GM12878 (cell line): ENCODE measurements at regions not wholly inside any gene's neighbourhood (a gene's known extent, or its start where the extent isn't known, plus 50 kb on each side); places are given as distances from the start of the nearest gene placed in this dataset.

Experiments used
- ATAC-seq: fragments of 200-7000 bp; cut with Tn5 transposase; 3 replicates; pipeline ENCODE4 v1.9.1; 2020; ENCODE audit warnings: mild to moderate bottlenecking, moderate library complexity
- BruUV-seq: library from RNA; stranded (reverse); fragments of 400-500 nt; replicated peaks from 2 replicates; lab custom pipeline; 2021; lab: Mats Ljungman, UMichigan
- CTCF ChIA-PET: fragments of 300-600 bp; sonication (Branson Sonifier 250); formaldehyde crosslinking; extraction: SDS; loops from one replicate; lab custom pipeline; 2021; ENCODE audit warnings: inconsistent platforms; lab: Yijun Ruan, JAX
- POLR2A ChIA-PET: fragments of 350-600 bp; formaldehyde crosslinking; extraction: SDS; loops from one replicate; lab custom pipeline; 2021; ENCODE audit warnings: inconsistent platforms; lab: Charles Lee
- RAD21 ChIA-PET: fragments of 300-600 bp; sonication (Branson Sonifier 250); formaldehyde crosslinking; loops from one replicate; lab custom pipeline; 2023; ENCODE audit warnings: antibody characterized with exemption; ENCODE audit not compliant: unreplicated experiment; lab: Charles Lee
- SMC1A ChIA-PET: fragments of 300-600 bp; sonication (Branson Sonifier 250); formaldehyde crosslinking; loops from one replicate; lab custom pipeline; 2023; ENCODE audit not compliant: unreplicated experiment, uncharacterized antibody; lab: Charles Lee
- DNase-seq: peaks from one replicate; pipeline ENCODE4 v3.0.0-alpha.2; 2011; ENCODE audit warnings: low read depth, low spot score
- FAIRE-seq: peaks from 3 replicates; lab custom pipeline; 2011; peaks lifted over from hg19 to GRCh38; lab: Jason Lieb, UNC
- H2AFZ ChIP-seq: 2 replicates; pipeline ENCODE4 v1.6.0; 2011; ENCODE audit warnings: low read depth, low read length, control low read depth; ENCODE audit not compliant: control insufficient read depth
- H3K27ac ChIP-seq: 2 replicates; pipeline ENCODE4 v1.5.1; 2011; ENCODE audit warnings: control low read depth; ENCODE audit not compliant: control insufficient read depth, insufficient read depth
- H3K27me3 ChIP-seq, 2 experiments: replicated peaks in 1 of 2; 2 replicates each; pipeline versions ENCODE4 v1.6.0 to v1.6.1; 2011; ENCODE audit warnings: low read length in 1 of 2; ENCODE audit not compliant: control insufficient read depth in 2 of 2, insufficient read depth in 2 of 2
- H3K36me3 ChIP-seq, 2 experiments: 2 replicates each; pipeline ENCODE4 v1.5.1; 2011; ENCODE audit warnings: low read length in 1 of 2; ENCODE audit not compliant: control insufficient read depth in 2 of 2, insufficient read depth in 2 of 2
- H3K4me1 ChIP-seq: 2 replicates; pipeline ENCODE4 v1.6.1; 2011; ENCODE audit warnings: mild to moderate bottlenecking, low read length, moderate library complexity, mixed read lengths; ENCODE audit not compliant: control insufficient read depth, insufficient read depth
- H3K4me2 ChIP-seq: 2 replicates; pipeline ENCODE4 v1.6.0; 2011; ENCODE audit warnings: control low read depth; ENCODE audit not compliant: control insufficient read depth, insufficient read depth
- H3K4me3 ChIP-seq: fragments of 200-600 bp; sonication (generic); 2 replicates; pipeline ENCODE4 v1.5.1; 2016
- H3K79me2 ChIP-seq: 2 replicates; pipeline ENCODE4 v1.6.0; 2011; ENCODE audit warnings: low read length; ENCODE audit not compliant: control insufficient read depth, insufficient read depth
- H3K9ac ChIP-seq: 2 replicates; pipeline ENCODE4 v1.8.0; 2011; ENCODE audit warnings: low read length, control low read depth, mixed read lengths; ENCODE audit not compliant: control insufficient read depth, insufficient read depth
- H3K9me3 ChIP-seq: replicated peaks from 3 replicates; pipeline ENCODE4 v1.5.1; 2011; ENCODE audit warnings: mild to moderate bottlenecking, low read length; ENCODE audit not compliant: control insufficient read depth, insufficient read depth
- H4K20me1 ChIP-seq: 2 replicates; pipeline ENCODE4 v1.6.0; 2011; ENCODE audit not compliant: control insufficient read depth, insufficient read depth
- ATF7 ChIP-seq: fragments of 450-650 bp; IDR thresholded peaks from 2 replicates; pipeline ENCODE4 v1.6.1; 2016; ENCODE audit warnings: low read depth, mild to moderate bottlenecking
- BHLHE40 ChIP-seq, 2 experiments: fragments of 450-650 bp in 1 of 2; IDR thresholded peaks; 2 replicates each; pipeline ENCODE4 v1.6.1; 2011 to 2017; ENCODE audit warnings: low read depth in 2 of 2, borderline replicate concordance in 1 of 2, improper control_type of control experiment in 1 of 2, low read length in 1 of 2, mild to moderate bottlenecking in 1 of 2
- CEBPB ChIP-seq, 2 experiments: fragments of 150-350 bp in 1 of 2; IDR thresholded peaks; 2 replicates each; pipeline ENCODE4 v1.6.1; 2012 to 2014; ENCODE audit warnings: low read depth in 2 of 2, low read length in 2 of 2, borderline replicate concordance in 1 of 2, inconsistent platforms in 1 of 2
- ETV6 ChIP-seq, 2 experiments: fragments of 450-650 bp in 1 of 2; IDR thresholded peaks in 1 of 2; conservative IDR thresholded peaks in 1 of 2; 2 replicates each; pipeline ENCODE4 v1.6.1; 2014; ENCODE audit warnings: antibody characterized with exemption in 1 of 2, borderline replicate concordance in 1 of 2, low read depth in 1 of 2, mild to moderate bottlenecking in 1 of 2, moderate library complexity in 1 of 2
- GATAD2B ChIP-seq: fragments of 450-650 bp; conservative IDR thresholded peaks from 2 replicates; pipeline ENCODE4 v1.6.1; 2017; ENCODE audit warnings: low read depth, mild to moderate bottlenecking, moderate library complexity
- MTA3 ChIP-seq: IDR thresholded peaks from 2 replicates; pipeline ENCODE4 v1.6.1; 2012; ENCODE audit warnings: low read length, inconsistent platforms, borderline replicate concordance
- POLR2A ChIP-seq: IDR thresholded peaks from 2 replicates; pipeline ENCODE4 v1.6.1; 2011; ENCODE audit warnings: low read depth, mild to moderate bottlenecking, low read length
- YBX1 ChIP-seq: fragments of 450-650 bp; IDR thresholded peaks from 2 replicates; pipeline ENCODE4 v1.6.1; 2016; ENCODE audit warnings: antibody characterized with exemption
- WGBS: methylation state at CpG from one replicate; pipeline ENCODE4 v1.1.6; 2016; ENCODE audit warnings: low lambda C conversion rate; ENCODE audit not compliant: insufficient replicate concordance, insufficient coverage; ENCODE audit errors: missing lambda C conversion rate; 5-methylcytosine and 5-hydroxymethylcytosine counted together
- in situ Hi-C: fragments of 300-500 bp; cut with MboI; formaldehyde crosslinking; loops from 9 replicates; pipeline ENCODE4 v1.14.3; 2018; ENCODE audit warnings: mixed read lengths
- intact Hi-C: fragments of 100-400 bp; cut with micrococcal nuclease; formaldehyde crosslinking; loops from one replicate; pipeline ENCODE4 v1.14.2; 2022; ENCODE audit not compliant: unreplicated experiment
- TF ChIP-seq, protein P1 (sequence below): IDR thresholded peaks from 2 replicates; pipeline ENCODE4 v1.6.1; 2011; ENCODE audit warnings: borderline replicate concordance, low read depth, mild to moderate bottlenecking, moderate library complexity, mixed read lengths, low read length; ENCODE audit not compliant: insufficient read depth; ENCODE audit errors: extremely low read length
- TF ChIP-seq, protein P2 (sequence below): fragments of 450-650 bp; IDR thresholded peaks from 2 replicates; pipeline ENCODE4 v1.6.1; 2017; ENCODE audit warnings: borderline replicate concordance
- TF ChIP-seq, protein P3 (sequence below): fragments of 450-650 bp; conservative IDR thresholded peaks from 2 replicates; pipeline ENCODE4 v1.6.1; 2017; ENCODE audit warnings: mild to moderate bottlenecking, moderate library complexity
- TF ChIP-seq, protein P4 (sequence below): fragments of 150-350 bp; IDR thresholded peaks from 2 replicates; pipeline ENCODE4 v1.6.1; 2016; ENCODE audit warnings: low read depth, low read length

DNA sequence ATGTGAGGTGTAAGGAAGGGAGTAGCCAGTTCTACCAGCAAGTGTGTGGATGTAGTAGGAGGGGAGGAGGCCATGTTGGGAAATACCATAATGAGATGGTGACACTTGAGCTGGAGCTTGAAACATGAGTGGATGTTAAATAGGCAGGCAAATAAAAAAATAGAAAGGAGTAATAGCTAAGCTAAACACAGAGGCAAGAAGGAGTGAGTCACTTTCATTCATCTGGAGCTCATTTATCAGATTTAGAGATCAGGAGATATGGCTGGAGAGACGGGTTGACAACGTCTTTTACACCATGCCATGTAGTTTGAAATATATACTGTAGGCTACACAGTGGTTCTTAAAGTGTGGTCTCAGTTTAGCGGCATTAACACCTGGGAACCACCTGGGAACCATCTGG lies 390.5 kb downstream of the DIPK2A start:
- H2AFZ ChIP-seq = no peak overlapping the region
- TF ChIP-seq, protein P1, sequence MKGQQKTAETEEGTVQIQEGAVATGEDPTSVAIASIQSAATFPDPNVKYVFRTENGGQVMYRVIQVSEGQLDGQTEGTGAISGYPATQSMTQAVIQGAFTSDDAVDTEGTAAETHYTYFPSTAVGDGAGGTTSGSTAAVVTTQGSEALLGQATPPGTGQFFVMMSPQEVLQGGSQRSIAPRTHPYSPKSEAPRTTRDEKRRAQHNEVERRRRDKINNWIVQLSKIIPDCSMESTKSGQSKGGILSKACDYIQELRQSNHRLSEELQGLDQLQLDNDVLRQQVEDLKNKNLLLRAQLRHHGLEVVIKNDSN = no peak
- TF ChIP-seq ATF7 (no peak), CEBPB (IDR thresholded peaks at IDR 0.05; ENCODE audit: borderline replicate concordance in 1 of 2, low read depth in 2 of 2, low read length in 2 of 2) (no peak), GATAD2B (no peak), ETV6 (conservative IDR thresholded peaks at IDR 0.05 in 1 of 2, IDR thresholded peaks at IDR 0.05 in 1 of 2; ENCODE audit: borderline replicate concordance in 1 of 2, low read depth in 1 of 2) (no peak), POLR2A (no peak), YBX1 (no peak), MTA3 (no peak), BHLHE40 (IDR thresholded peaks at IDR 0.05; ENCODE audit: borderline replicate concordance in 1 of 2, low read depth in 2 of 2, low read length in 1 of 2) (no peak)
- TF ChIP-seq, protein P2, sequence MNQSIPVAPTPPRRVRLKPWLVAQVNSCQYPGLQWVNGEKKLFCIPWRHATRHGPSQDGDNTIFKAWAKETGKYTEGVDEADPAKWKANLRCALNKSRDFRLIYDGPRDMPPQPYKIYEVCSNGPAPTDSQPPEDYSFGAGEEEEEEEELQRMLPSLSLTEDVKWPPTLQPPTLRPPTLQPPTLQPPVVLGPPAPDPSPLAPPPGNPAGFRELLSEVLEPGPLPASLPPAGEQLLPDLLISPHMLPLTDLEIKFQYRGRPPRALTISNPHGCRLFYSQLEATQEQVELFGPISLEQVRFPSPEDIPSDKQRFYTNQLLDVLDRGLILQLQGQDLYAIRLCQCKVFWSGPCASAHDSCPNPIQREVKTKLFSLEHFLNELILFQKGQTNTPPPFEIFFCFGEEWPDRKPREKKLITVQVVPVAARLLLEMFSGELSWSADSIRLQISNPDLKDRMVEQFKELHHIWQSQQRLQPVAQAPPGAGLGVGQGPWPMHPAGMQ = no peak
- TF ChIP-seq, protein P3, sequence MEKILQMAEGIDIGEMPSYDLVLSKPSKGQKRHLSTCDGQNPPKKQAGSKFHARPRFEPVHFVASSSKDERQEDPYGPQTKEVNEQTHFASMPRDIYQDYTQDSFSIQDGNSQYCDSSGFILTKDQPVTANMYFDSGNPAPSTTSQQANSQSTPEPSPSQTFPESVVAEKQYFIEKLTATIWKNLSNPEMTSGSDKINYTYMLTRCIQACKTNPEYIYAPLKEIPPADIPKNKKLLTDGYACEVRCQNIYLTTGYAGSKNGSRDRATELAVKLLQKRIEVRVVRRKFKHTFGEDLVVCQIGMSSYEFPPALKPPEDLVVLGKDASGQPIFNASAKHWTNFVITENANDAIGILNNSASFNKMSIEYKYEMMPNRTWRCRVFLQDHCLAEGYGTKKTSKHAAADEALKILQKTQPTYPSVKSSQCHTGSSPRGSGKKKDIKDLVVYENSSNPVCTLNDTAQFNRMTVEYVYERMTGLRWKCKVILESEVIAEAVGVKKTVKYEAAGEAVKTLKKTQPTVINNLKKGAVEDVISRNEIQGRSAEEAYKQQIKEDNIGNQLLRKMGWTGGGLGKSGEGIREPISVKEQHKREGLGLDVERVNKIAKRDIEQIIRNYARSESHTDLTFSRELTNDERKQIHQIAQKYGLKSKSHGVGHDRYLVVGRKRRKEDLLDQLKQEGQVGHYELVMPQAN = no peak
- TF ChIP-seq, protein P4, sequence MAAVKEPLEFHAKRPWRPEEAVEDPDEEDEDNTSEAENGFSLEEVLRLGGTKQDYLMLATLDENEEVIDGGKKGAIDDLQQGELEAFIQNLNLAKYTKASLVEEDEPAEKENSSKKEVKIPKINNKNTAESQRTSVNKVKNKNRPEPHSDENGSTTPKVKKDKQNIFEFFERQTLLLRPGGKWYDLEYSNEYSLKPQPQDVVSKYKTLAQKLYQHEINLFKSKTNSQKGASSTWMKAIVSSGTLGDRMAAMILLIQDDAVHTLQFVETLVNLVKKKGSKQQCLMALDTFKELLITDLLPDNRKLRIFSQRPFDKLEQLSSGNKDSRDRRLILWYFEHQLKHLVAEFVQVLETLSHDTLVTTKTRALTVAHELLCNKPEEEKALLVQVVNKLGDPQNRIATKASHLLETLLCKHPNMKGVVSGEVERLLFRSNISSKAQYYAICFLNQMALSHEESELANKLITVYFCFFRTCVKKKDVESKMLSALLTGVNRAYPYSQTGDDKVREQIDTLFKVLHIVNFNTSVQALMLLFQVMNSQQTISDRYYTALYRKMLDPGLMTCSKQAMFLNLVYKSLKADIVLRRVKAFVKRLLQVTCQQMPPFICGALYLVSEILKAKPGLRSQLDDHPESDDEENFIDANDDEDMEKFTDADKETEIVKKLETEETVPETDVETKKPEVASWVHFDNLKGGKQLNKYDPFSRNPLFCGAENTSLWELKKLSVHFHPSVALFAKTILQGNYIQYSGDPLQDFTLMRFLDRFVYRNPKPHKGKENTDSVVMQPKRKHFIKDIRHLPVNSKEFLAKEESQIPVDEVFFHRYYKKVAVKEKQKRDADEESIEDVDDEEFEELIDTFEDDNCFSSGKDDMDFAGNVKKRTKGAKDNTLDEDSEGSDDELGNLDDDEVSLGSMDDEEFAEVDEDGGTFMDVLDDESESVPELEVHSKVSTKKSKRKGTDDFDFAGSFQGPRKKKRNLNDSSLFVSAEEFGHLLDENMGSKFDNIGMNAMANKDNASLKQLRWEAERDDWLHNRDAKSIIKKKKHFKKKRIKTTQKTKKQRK = no peak
- no TSS peak for BruUV-seq
- CTCF ChIA-PET = no interaction called here
- no peaks in the 10 kb centered on the region for H3K36me3 ChIP-seq
- SMC1A ChIA-PET = interaction anchor here (0.5 kb wide), 1 partner anchor 85 kb away, joined by 3 read pairs; no protein-coding TSS in a partner anchor
- ATAC-seq (no peak), FAIRE-seq (no peak), DNase-seq (no peak)
- 65% methylated on average over 3 of the region's 3 CpGs for WGBS
- H3K9ac ChIP-seq = no peak overlapping the region
- no peak overlapping the region for H3K27ac ChIP-seq
- no peaks in the 10 kb centered on the region; the same call in 2 of the 3 replicates for H3K9me3 ChIP-seq
- intact Hi-C loops (no loop called here), in situ Hi-C loops (no loop called here)
- no peaks in the 10 kb centered on the region for H3K27me3 ChIP-seq
- POLR2A ChIA-PET = no interaction called here
- RAD21 ChIA-PET = no interaction called here
- H3K4me1 ChIP-seq = no peaks in the 10 kb centered on the region
- no peak overlapping the region for H3K4me2 ChIP-seq
- H3K4me3 ChIP-seq = no peak overlapping the region
- no peaks in the 10 kb centered on the region for H4K20me1 ChIP-seq
- no peaks in the 10 kb centered on the region for H3K79me2 ChIP-seq
